HFF-Myc (cell line): ENCODE measurements at regions not wholly inside any gene's neighbourhood (a gene's known extent, or its start where the extent isn't known, plus 50 kb on each side); places are given as distances from the start of the nearest gene placed in this dataset.

Experiments
- DNase-seq: peaks from one replicate; pipeline ENCODE4 v3.0.0-alpha.2; 2011; ENCODE audit warnings: low read depth; ENCODE audit errors: extremely low read depth
- H3K4me3 ChIP-seq: replicated peaks from 2 replicates; pipeline ENCODE4 v1.5.1; 2011; ENCODE audit warnings: low read depth, mild to moderate bottlenecking, control low read depth, low read length
- CTCF ChIP-seq: IDR thresholded peaks from 2 replicates; pipeline ENCODE4 v1.5.1; 2012; ENCODE audit warnings: mild to moderate bottlenecking, low read depth, low read length, control low read depth; ENCODE audit errors: missing control alignments

DNA sequence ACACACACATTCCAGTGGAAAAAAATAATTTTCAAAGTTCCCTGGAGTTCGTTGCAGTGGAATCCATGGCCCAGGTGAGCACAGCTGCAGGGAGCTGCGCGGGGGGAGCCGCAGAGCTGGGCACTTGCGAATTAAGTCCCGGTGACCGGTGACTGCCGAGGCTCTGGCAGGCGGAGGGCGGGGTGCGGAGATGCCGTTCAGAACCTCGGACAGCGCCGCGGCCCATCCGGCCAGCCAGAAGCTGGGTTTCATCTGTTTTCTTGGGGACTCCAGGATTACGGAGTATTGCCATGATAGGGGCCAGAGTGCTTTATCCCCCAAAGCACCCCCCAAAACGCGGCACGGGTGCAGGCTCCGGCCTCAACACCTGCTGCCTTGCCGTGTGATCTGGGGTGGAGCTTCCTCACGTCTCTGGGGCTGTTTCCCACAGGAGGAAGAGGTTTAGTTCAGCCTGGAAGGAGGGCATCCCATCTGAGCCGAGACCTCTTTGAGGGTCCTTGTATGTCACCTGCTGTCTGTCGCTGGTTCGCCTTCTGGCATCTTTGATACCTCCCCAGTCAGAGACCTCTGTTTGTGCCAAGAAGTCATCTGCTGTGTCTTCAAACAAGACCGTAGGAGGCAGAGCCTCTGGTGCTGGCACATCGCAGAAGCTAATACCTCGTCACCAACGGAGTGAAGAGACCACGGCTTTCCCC is 99.4 kb downstream of the YTHDF1 start:
- TF ChIP-seq CTCF, result no peak
- H3K4me3 ChIP-seq, result no peak overlapping the region
- DNase-seq, result no peak

DNA sequence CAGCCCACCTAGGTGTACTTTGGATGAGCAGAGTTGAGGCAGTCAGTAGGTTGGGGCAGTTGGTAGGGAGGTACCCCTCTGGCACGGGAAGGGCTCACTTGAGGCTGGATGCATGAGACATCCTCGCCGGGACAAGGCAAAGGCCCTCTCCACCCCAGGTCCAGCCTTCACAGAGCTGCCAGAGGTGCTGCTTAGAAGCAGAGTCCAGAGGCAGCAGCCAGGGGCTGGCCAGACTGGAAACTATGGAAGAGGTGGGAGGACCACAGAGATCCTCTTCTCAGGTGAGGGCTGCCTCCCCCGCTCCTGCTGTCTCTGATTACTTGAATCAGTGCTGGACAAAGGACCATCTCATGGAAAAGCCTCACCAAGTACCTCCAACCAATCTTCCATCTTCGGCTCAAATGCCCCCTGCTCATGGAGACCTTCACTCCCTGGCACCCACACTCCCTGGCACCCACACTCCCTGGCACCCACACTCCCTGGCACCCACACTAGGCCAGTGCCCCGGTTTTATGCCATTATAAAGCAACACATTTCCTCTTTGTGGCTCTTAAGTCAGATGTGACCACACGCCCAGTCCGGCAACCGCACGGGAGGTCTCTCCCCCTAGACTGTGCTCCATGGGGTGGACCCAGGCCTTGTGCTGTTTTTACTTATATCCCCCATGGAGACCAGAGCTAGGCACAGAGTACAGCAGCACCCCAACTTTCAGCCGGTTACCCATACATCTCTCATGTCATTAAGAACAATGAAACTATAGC is 100.1 kb downstream of the YTHDF1 start:
- H3K4me3 ChIP-seq, result no peak overlapping the region
- TF ChIP-seq CTCF, result no peak
- no peak for DNase-seq

DNA sequence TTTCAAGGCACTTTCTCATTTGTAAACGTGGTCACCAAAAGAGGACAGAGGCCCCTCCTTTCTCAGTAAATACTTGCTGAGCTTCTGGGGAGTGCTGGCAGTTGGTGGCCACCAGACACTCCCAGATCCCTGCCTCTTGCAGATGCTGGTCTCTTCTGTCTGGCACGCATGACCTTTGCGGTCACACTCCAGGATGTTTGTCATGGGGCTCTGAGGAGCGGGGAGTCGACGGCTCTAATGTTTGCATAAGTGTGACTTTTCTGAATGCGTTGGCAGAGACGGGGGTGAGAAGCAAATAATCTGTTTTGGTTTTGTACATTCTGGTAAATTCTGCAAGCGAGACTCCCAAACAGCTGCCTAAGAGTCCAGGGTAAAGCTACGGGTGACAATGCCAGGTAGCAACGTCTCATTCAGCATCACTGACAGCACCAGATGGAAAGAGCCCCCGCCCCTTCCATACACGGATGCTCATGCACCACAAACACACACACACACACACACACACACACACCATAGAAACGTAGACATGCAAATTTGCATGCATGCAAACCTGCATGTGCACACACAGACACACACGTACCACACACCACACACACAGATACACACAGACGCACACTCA is 101.1 kb downstream of the YTHDF1 start:
- DNase-seq, result no peak
- H3K4me3 ChIP-seq, result no peak overlapping the region
- TF ChIP-seq CTCF, result no peak

DNA sequence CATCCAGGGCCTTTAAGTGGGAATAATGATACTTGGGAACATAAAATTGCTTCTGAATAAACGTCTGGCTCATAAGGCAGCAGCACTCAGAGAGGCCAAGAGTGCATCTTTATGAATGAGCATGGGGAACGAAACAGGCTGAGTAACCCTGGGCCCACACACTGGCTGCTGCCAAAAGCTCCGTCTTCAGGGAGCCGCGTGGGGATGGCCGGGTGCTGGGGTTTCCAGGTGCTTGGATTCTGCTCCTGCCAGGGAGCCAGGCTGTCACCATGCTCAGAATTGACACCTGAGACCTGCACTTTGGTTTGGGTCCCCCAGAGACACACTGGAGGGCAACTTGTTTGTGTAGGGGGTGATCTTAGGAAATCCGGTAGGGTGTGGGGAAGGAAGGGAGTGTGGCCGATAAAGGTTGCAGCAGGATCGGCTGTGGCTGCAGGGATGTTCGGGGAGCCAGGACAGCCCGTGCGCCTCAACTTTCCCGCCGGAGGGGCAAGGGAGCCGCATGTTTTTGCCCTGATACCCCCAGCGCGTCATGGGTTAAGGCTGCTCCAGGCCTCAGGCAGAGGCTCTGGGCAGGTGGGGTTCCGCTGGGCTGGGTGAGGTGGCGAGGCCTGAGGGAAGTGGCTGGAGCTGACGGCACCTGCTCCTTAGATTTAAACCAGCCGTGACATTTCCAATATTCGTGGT is 101.8 kb downstream of the YTHDF1 start:
- no peak for TF ChIP-seq CTCF
- DNase-seq, result no peak

GRCh38 chr20:63112491-63113219 is 103.3 kb downstream of the YTHDF1 start:
- DNase-seq, result no peak
- no peak overlapping the region for H3K4me3 ChIP-seq
- no peak for TF ChIP-seq CTCF

More for the DNA sequence above, 101.8 kb downstream of the YTHDF1 start:
- H3K4me3 ChIP-seq, result no peak overlapping the region

DNA sequence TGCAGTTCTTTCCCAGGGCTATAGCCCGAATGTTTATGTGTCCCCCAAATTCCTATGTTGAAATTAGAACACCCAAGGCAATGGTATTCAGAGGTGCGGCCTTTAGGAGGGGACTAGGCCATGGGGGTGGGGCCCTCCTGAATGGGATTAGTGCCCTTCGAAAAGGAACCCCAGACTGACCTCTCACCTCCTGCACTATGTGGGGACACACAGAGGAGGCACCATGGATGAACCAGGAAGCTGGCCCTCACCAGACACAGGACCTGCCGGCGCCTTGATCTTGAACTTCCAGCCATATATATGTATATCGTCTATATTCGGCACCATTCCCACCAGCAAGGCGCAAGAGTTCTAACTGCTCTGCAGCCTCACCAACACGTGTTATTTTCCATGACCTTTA is 101.5 kb upstream of the BHLHE23 start:
- DNase-seq, result no peak
- no peak overlapping the region for H3K4me3 ChIP-seq
- TF ChIP-seq CTCF, result no peak
